ENCODE measurements at regions not wholly inside any gene's neighbourhood (a gene's known extent, or its start where the extent isn't known, plus 50 kb on each side); places are given as distances from the start of the nearest gene placed in this dataset.

DNA sequence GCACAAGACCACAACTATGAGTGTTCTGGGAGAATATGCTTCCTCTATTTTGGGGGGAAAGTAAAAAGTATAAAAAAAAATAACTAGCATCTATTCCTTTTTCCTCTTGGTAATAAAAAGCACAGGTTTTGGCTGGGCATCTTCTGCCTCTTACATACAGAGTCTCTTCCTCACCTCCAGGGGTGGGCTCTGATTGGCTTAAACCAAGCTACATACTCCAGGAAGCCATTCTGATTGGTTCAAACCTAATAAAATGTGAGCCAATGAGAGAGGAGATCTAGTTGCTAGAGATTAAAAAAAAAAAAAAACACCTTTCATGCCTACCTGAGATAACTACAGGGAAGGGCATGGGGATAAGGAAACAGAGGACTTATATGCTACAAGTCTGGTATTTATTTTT lies 365.9 kb upstream of the ERCC4 start:
- TF ChIP-seq EZH2phosphoT487 (IDR thresholded peaks at IDR 0.05; ENCODE audit: borderline replicate concordance, low read length) = no peak
- TF ChIP-seq, protein P1, sequence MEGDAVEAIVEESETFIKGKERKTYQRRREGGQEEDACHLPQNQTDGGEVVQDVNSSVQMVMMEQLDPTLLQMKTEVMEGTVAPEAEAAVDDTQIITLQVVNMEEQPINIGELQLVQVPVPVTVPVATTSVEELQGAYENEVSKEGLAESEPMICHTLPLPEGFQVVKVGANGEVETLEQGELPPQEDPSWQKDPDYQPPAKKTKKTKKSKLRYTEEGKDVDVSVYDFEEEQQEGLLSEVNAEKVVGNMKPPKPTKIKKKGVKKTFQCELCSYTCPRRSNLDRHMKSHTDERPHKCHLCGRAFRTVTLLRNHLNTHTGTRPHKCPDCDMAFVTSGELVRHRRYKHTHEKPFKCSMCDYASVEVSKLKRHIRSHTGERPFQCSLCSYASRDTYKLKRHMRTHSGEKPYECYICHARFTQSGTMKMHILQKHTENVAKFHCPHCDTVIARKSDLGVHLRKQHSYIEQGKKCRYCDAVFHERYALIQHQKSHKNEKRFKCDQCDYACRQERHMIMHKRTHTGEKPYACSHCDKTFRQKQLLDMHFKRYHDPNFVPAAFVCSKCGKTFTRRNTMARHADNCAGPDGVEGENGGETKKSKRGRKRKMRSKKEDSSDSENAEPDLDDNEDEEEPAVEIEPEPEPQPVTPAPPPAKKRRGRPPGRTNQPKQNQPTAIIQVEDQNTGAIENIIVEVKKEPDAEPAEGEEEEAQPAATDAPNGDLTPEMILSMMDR (conservative IDR thresholded peaks at IDR 0.05; ENCODE audit: low read depth, low read length) = no peak

Data from PC-3 (cell line).